IPS-18a (cell line): ENCODE measurements at regions not wholly inside any gene's neighbourhood (a gene's known extent, or its start where the extent isn't known, plus 50 kb on each side); places are given as distances from the start of the nearest gene placed in this dataset.

Experiments used
- H3K27ac ChIP-seq: one replicate; pipeline ENCODE4 v1.5.1; 2013; ENCODE audit warnings: low read length
- H3K27me3 ChIP-seq: one replicate; pipeline ENCODE4 v1.6.1; 2013; ENCODE audit warnings: mild to moderate bottlenecking, low read length; ENCODE audit not compliant: control insufficient read depth, insufficient read depth
- H3K36me3 ChIP-seq: one replicate; pipeline ENCODE4 v1.6.1; 2013; ENCODE audit warnings: low read depth, low read length; ENCODE audit not compliant: control insufficient read depth
- H3K4me1 ChIP-seq: one replicate; pipeline ENCODE4 v1.6.1; 2013; ENCODE audit warnings: low read depth, low read length; ENCODE audit not compliant: control insufficient read depth
- H3K4me3 ChIP-seq: one replicate; pipeline ENCODE4 v1.5.1; 2013; ENCODE audit warnings: low read length
- H3K9ac ChIP-seq: one replicate; pipeline ENCODE4 v1.6.1; 2013; ENCODE audit warnings: mild to moderate bottlenecking, low read length, moderate library complexity
- H3K9me3 ChIP-seq: one replicate; pipeline ENCODE4 v1.6.1; 2013; ENCODE audit warnings: low read depth, low read length; ENCODE audit not compliant: control insufficient read depth

- no peak overlapping the region for H3K4me3 ChIP-seq
- H3K36me3 ChIP-seq, result no peaks in the 10 kb centered on the region
- no peaks in the 10 kb centered on the region for H3K4me1 ChIP-seq
- no peaks in the 10 kb centered on the region for H3K9me3 ChIP-seq
- no peaks in the 10 kb centered on the region for H3K27me3 ChIP-seq
- H3K27ac ChIP-seq, result no peak overlapping the region
- H3K9ac ChIP-seq, result no peak overlapping the region
Observed at GRCh38 chr2:219939647-219940046, 312.2 kb downstream of the SLC4A3 start.

GRCh38 chr2:219944866-219945265 is 317.4 kb downstream of the SLC4A3 start:
- peaks cover 3% of the 10 kb centered on the region for H3K4me1 ChIP-seq
- no peak overlapping the region for H3K9ac ChIP-seq
- H3K4me3 ChIP-seq, result no peak overlapping the region
- H3K27me3 ChIP-seq, result no peaks in the 10 kb centered on the region
- H3K27ac ChIP-seq, result no peak overlapping the region
- H3K9me3 ChIP-seq, result no peaks in the 10 kb centered on the region
- no peaks in the 10 kb centered on the region for H3K36me3 ChIP-seq

GRCh38 chr2:219946021-219946420 is 318.6 kb downstream of the SLC4A3 start:
- Histone ChIP-seq H3K27ac (no peak overlapping the region), H3K9ac (no peak overlapping the region), H3K36me3 (no peaks in the 10 kb centered on the region), H3K9me3 (no peaks in the 10 kb centered on the region), H3K4me1 (peaks cover 3% of the 10 kb centered on the region), H3K27me3 (no peaks in the 10 kb centered on the region), H3K4me3 (no peak overlapping the region)

- H3K9ac ChIP-seq, result no peak overlapping the region
Observed at GRCh38 chr2:219946529-219946928, 319.1 kb downstream of the SLC4A3 start.

GRCh38 chr2:219947575-219947974 is 320.1 kb downstream of the SLC4A3 start:
- Histone ChIP-seq H3K9ac (no peak overlapping the region), H3K9me3 (no peaks in the 10 kb centered on the region), H3K27ac (no peak overlapping the region), H3K4me1 (peaks cover 3% of the 10 kb centered on the region), H3K27me3 (no peaks in the 10 kb centered on the region), H3K4me3 (no peak overlapping the region), H3K36me3 (no peaks in the 10 kb centered on the region)

More at GRCh38 chr2:219946529-219946928, 319.1 kb downstream of the SLC4A3 start:
- H3K27ac ChIP-seq, result no peak overlapping the region
- H3K27me3 ChIP-seq, result no peaks in the 10 kb centered on the region
- H3K36me3 ChIP-seq, result no peaks in the 10 kb centered on the region
- H3K4me1 ChIP-seq, result peaks cover 3% of the 10 kb centered on the region
- no peak overlapping the region for H3K4me3 ChIP-seq
- no peaks in the 10 kb centered on the region for H3K9me3 ChIP-seq

GRCh38 chr2:219949053-219949452 is 321.6 kb downstream of the SLC4A3 start:
- H3K9me3 ChIP-seq, result no peaks in the 10 kb centered on the region
- H3K27me3 ChIP-seq, result no peaks in the 10 kb centered on the region
- H3K4me3 ChIP-seq, result no peak overlapping the region
- H3K4me1 ChIP-seq, result peaks cover 3% of the 10 kb centered on the region
- no peak overlapping the region for H3K27ac ChIP-seq
- no peaks in the 10 kb centered on the region for H3K36me3 ChIP-seq
- H3K9ac ChIP-seq, result no peak overlapping the region

GRCh38 chr2:219951099-219951498 is 323.7 kb downstream of the SLC4A3 start:
- H3K9ac ChIP-seq, result no peak overlapping the region
- H3K4me3 ChIP-seq, result no peak overlapping the region
- H3K36me3 ChIP-seq, result no peaks in the 10 kb centered on the region
- no peaks in the 10 kb centered on the region for H3K9me3 ChIP-seq
- H3K27me3 ChIP-seq, result no peaks in the 10 kb centered on the region
- H3K4me1 ChIP-seq, result peaks cover 3% of the 10 kb centered on the region
- H3K27ac ChIP-seq, result no peak overlapping the region

GRCh38 chr2:219954331-219954730 is 326.9 kb downstream of the SLC4A3 start:
- no peaks in the 10 kb centered on the region for H3K4me1 ChIP-seq

GRCh38 chr2:219957820-219958219 is 330.4 kb downstream of the SLC4A3 start:
- peaks cover 9% of the 10 kb centered on the region for H3K27me3 ChIP-seq
- H3K9me3 ChIP-seq, result no peaks in the 10 kb centered on the region
- no peak overlapping the region for H3K9ac ChIP-seq
- peaks cover 8% of the 10 kb centered on the region for H3K4me1 ChIP-seq
- H3K27ac ChIP-seq, result no peak overlapping the region
- no peak overlapping the region for H3K4me3 ChIP-seq
- H3K36me3 ChIP-seq, result no peaks in the 10 kb centered on the region

More at GRCh38 chr2:219954331-219954730, 326.9 kb downstream of the SLC4A3 start:
- Histone ChIP-seq H3K9me3 (no peaks in the 10 kb centered on the region), H3K27me3 (no peaks in the 10 kb centered on the region), H3K4me3 (no peak overlapping the region), H3K36me3 (no peaks in the 10 kb centered on the region), H3K27ac (no peak overlapping the region), H3K9ac (no peak overlapping the region)

- peaks cover 20% of the 10 kb centered on the region for H3K27me3 ChIP-seq
- no peaks in the 10 kb centered on the region for H3K36me3 ChIP-seq
- H3K27ac ChIP-seq, result no peak overlapping the region
- peaks cover 8% of the 10 kb centered on the region for H3K4me1 ChIP-seq
- H3K9ac ChIP-seq, result no peak overlapping the region
- no peak overlapping the region for H3K4me3 ChIP-seq
- no peaks in the 10 kb centered on the region for H3K9me3 ChIP-seq
Observed at GRCh38 chr2:219958941-219959340, 331.5 kb downstream of the SLC4A3 start.

GRCh38 chr2:219959471-219959870 is 332.0 kb downstream of the SLC4A3 start:
- H3K27ac ChIP-seq, result no peak overlapping the region

GRCh38 chr2:219961947-219962498 is 334.6 kb downstream of the SLC4A3 start:
- H3K4me3 ChIP-seq, result no peak overlapping the region
- H3K27ac ChIP-seq, result no peak overlapping the region
- peaks cover 32% of the 10 kb centered on the region for H3K4me1 ChIP-seq
- H3K9ac ChIP-seq, result no peak overlapping the region
- H3K27me3 ChIP-seq, result peaks cover 39% of the 10 kb centered on the region
- H3K36me3 ChIP-seq, result no peaks in the 10 kb centered on the region
- H3K9me3 ChIP-seq, result no peaks in the 10 kb centered on the region

More at GRCh38 chr2:219959471-219959870, 332.0 kb downstream of the SLC4A3 start:
- H3K4me3 ChIP-seq, result no peak overlapping the region
- H3K36me3 ChIP-seq, result no peaks in the 10 kb centered on the region
- peaks cover 8% of the 10 kb centered on the region for H3K4me1 ChIP-seq
- no peaks in the 10 kb centered on the region for H3K9me3 ChIP-seq
- H3K27me3 ChIP-seq, result peaks cover 25% of the 10 kb centered on the region
- no peak overlapping the region for H3K9ac ChIP-seq
